K562 (cell line): ENCODE measurements at regions not wholly inside any gene's neighbourhood (a gene's known extent, or its start where the extent isn't known, plus 50 kb on each side); places are given as distances from the start of the nearest gene placed in this dataset.

Experiments
- HMG20B ChIP-seq: fragments of 250-450 bp; sonication (Bioruptor Pico); IDR thresholded peaks from 2 replicates; pipeline ENCODE4 v1.5.0; 2021; ENCODE audit warnings: mild to moderate bottlenecking
- HNRNPK ChIP-seq: fragments of 200-400 bp; formaldehyde crosslinking; IDR thresholded peaks from one replicate; pipeline ENCODE4 v1.6.1; 2018; ENCODE audit warnings: mild to moderate bottlenecking, low read depth, low read length; ENCODE audit not compliant: poor library complexity, severe bottlenecking
- KLF16 ChIP-seq: IDR thresholded peaks from 2 replicates; pipeline ENCODE4 v1.6.1; 2016; ENCODE audit warnings: antibody characterized with exemption
- MAFK ChIP-seq: IDR thresholded peaks from 2 replicates; pipeline ENCODE4 v1.6.1; 2011; ENCODE audit warnings: low read length, improper control_type of control experiment
- NCOR1 ChIP-seq: fragments of 450-650 bp; IDR thresholded peaks from 2 replicates; pipeline ENCODE4 v1.6.1; 2016; ENCODE audit warnings: mild to moderate bottlenecking, moderate library complexity
- PML ChIP-seq: IDR thresholded peaks from 2 replicates; pipeline ENCODE4 v1.6.1; 2012; ENCODE audit warnings: low read length, inconsistent platforms
- RFX5 ChIP-seq: IDR thresholded peaks from 2 replicates; pipeline ENCODE4 v1.6.1; 2011; ENCODE audit warnings: low read depth, mild to moderate bottlenecking, improper control_type of control experiment, low read length
- RNF2 ChIP-seq: sonication (generic); IDR thresholded peaks from 2 replicates; pipeline ENCODE4 v1.6.1; 2016
- SMARCC2 ChIP-seq: fragments of 450-650 bp; IDR thresholded peaks from 2 replicates; pipeline ENCODE4 v1.6.1; 2017; ENCODE audit warnings: antibody characterized with exemption, moderate library complexity, mild to moderate bottlenecking, low read depth
- SRF ChIP-seq, 2 experiments: fragments of 250-450, 450-650 bp in 1 of 2; sonication (Bioruptor Pico) in 1 of 2; sonication (generic) in 1 of 2; formaldehyde crosslinking; IDR thresholded peaks; 2 replicates each; pipeline versions ENCODE4 v1.5.0 to v1.5.1; 2020 to 2022; ENCODE audit warnings: mild to moderate bottlenecking in 1 of 2, missing genetic modification reagents in 1 of 2
- TAL1 ChIP-seq: fragments of 450-650 bp; IDR thresholded peaks from 2 replicates; pipeline ENCODE4 v1.6.1; 2016; ENCODE audit warnings: mild to moderate bottlenecking
- ZNF253 ChIP-seq: fragments of 250-450 bp; sonication (Bioruptor Pico); conservative IDR thresholded peaks from 2 replicates; pipeline ENCODE4 v1.6.1; 2021; ENCODE audit warnings: mild to moderate bottlenecking
- ZNF282 ChIP-seq: sonication (generic); formaldehyde crosslinking; IDR thresholded peaks from 2 replicates; pipeline ENCODE4 v1.8.1; 2023; ENCODE audit warnings: missing genetic modification reagents
- ZNF707 ChIP-seq: fragments of 250-450 bp; sonication (Bioruptor Pico); conservative IDR thresholded peaks from 2 replicates; pipeline ENCODE4 v1.8.0; 2022; ENCODE audit warnings: inconsistent platforms, mild to moderate bottlenecking, moderate library complexity
- ZNF766 ChIP-seq: fragments of 200-800 bp; sonication (Bioruptor generic); conservative IDR thresholded peaks from 2 replicates; pipeline ENCODE4 v1.6.1; 2016; ENCODE audit warnings: missing genetic modification characterization, missing compliant biosample characterization
- TF ChIP-seq, protein P1 (sequence below), 2 experiments: fragments of 450-650 bp in 1 of 2; sonication (generic) in 1 of 2; formaldehyde crosslinking in 1 of 2; IDR thresholded peaks; 2 replicates each; pipeline versions ENCODE4 v1.7.1 to v1.9.0; 2016 to 2022; ENCODE audit warnings: inconsistent platforms in 1 of 2, mild to moderate bottlenecking in 1 of 2, missing genetic modification reagents in 1 of 2
- TF ChIP-seq, protein P2 (sequence below): fragments of 250-450 bp; sonication (Bioruptor Pico); IDR thresholded peaks from 2 replicates; pipeline ENCODE4 v1.8.0; 2021; ENCODE audit warnings: borderline replicate concordance, mild to moderate bottlenecking, moderate library complexity; ENCODE audit not compliant: poor library complexity, severe bottlenecking
- TF ChIP-seq, protein P3 (sequence below): fragments of 450-650 bp; formaldehyde crosslinking; IDR thresholded peaks from 2 replicates; pipeline ENCODE4 v1.4.0; 2020; ENCODE audit warnings: mild to moderate bottlenecking, moderate library complexity

DNA sequence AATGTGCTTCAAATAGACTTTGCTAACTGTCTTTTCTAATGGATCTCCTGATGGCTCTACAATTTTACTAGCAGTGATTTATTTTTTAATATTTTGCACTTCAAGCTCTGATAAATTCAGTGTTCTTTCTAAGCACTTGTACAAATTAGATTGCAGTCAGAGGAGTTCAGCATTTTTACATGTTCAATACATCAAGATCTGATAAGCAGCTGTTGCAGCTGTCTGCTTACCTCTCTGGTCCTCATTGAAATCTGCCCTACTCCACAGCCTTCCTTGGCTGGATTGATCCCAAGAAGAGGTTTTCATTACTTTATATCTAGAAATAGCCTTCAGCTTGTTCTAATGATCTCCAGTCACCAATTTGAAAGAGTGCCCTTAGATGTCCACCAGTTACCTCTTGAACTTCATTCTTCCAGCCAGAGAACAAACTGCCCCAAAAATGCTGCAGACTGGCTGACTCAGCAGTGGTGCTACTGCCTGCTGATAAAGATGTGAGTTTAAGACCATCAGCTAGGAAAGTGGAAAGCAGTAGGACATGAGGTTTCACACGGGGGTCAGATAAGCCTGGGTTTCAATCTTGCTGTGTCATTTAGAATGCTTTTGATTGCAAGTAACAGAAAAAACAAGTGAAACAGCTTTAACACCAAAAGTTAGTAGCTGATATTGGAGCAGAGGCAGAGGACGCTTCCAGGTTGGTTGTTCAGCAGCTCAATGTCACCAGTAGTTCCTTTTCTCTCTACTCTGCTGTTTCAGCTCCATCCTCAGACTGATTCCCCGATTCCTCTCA, 350.9 kb upstream of the NPVF start (continued):
- TF ChIP-seq, protein P1, sequence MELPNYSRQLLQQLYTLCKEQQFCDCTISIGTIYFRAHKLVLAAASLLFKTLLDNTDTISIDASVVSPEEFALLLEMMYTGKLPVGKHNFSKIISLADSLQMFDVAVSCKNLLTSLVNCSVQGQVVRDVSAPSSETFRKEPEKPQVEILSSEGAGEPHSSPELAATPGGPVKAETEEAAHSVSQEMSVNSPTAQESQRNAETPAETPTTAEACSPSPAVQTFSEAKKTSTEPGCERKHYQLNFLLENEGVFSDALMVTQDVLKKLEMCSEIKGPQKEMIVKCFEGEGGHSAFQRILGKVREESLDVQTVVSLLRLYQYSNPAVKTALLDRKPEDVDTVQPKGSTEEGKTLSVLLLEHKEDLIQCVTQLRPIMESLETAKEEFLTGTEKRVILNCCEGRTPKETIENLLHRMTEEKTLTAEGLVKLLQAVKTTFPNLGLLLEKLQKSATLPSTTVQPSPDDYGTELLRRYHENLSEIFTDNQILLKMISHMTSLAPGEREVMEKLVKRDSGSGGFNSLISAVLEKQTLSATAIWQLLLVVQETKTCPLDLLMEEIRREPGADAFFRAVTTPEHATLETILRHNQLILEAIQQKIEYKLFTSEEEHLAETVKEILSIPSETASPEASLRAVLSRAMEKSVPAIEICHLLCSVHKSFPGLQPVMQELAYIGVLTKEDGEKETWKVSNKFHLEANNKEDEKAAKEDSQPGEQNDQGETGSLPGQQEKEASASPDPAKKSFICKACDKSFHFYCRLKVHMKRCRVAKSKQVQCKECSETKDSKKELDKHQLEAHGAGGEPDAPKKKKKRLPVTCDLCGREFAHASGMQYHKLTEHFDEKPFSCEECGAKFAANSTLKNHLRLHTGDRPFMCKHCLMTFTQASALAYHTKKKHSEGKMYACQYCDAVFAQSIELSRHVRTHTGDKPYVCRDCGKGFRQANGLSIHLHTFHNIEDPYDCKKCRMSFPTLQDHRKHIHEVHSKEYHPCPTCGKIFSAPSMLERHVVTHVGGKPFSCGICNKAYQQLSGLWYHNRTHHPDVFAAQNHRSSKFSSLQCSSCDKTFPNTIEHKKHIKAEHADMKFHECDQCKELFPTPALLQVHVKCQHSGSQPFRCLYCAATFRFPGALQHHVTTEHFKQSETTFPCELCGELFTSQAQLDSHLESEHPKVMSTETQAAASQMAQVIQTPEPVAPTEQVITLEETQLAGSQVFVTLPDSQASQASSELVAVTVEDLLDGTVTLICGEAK (IDR thresholded peaks at IDR 0.05) = no peak
- TF ChIP-seq, protein P1 (CRISPR knock-in tag; IDR thresholded peaks at IDR 0.05) = no peak
- TF ChIP-seq RNF2 (no peak), ZNF766 (CRISPR knock-in tag) (peak; percentile 85), MAFK (peak; percentile 76), KLF16 (no peak), ZNF253 (CRISPR knock-in tag) (no peak), TAL1 (peak; percentile 34; the same call in 1 of the 2 replicates), RFX5 (no peak), SMARCC2 (no peak), ZNF707 (CRISPR knock-in tag) (no peak), NCOR1 (peak; percentile 13; the same call in 1 of the 2 replicates), HNRNPK (no peak), ZNF282 (CRISPR knock-in tag) (no peak), SRF (CRISPR knock-in tag; IDR thresholded peaks at IDR 0.05) (no peak), HMG20B (no peak), PML (no peak)
- TF ChIP-seq, protein P2, sequence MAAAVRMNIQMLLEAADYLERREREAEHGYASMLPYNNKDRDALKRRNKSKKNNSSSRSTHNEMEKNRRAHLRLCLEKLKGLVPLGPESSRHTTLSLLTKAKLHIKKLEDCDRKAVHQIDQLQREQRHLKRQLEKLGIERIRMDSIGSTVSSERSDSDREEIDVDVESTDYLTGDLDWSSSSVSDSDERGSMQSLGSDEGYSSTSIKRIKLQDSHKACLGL (CRISPR knock-in tag) = no peak
- TF ChIP-seq, protein P3, sequence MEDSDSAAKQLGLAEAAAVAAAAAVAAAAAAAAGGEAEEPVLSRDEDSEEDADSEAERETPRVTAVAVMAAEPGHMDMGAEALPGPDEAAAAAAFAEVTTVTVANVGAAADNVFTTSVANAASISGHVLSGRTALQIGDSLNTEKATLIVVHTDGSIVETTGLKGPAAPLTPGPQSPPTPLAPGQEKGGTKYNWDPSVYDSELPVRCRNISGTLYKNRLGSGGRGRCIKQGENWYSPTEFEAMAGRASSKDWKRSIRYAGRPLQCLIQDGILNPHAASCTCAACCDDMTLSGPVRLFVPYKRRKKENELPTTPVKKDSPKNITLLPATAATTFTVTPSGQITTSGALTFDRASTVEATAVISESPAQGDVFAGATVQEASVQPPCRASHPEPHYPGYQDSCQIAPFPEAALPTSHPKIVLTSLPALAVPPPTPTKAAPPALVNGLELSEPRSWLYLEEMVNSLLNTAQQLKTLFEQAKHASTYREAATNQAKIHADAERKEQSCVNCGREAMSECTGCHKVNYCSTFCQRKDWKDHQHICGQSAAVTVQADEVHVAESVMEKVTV = no peak
